Left lung (tissue), 4 donors: ENCODE measurements at regions not wholly inside any gene's neighbourhood (a gene's known extent, or its start where the extent isn't known, plus 50 kb on each side); places are given as distances from the start of the nearest gene placed in this dataset.
A peak's percentile ranks its signal among the peaks of the same experiment; 100 is the strongest.

Experiments
- ATAC-seq: fragments of 200-7000 bp; cut with Tn5 transposase; one replicate; pipeline ENCODE4 v1.9.1; 2020; ENCODE audit warnings: moderate library complexity
- DNase-seq, 4 donors: peaks; one replicate each; pipeline ENCODE4 v3.0.0-alpha.2; 2013 to 2020
- H3K27ac ChIP-seq, 2 donors: fragments of 200-600 bp; sonication (generic) in 1 of 2; one replicate each; pipeline versions ENCODE4 v1.5.0 to v1.8.0; 2020 to 2021
- H3K27me3 ChIP-seq, 2 donors: fragments of 200-600 bp; sonication (generic) in 1 of 2; one replicate each; pipeline versions ENCODE4 v1.5.0 to v1.8.0; 2020 to 2021
- H3K36me3 ChIP-seq, 2 donors: fragments of 200-600 bp; sonication (generic) in 1 of 2; one replicate each; pipeline versions ENCODE4 v1.5.0 to v1.8.0; 2020 to 2021
- H3K4me1 ChIP-seq, 2 donors: fragments of 200-600 bp; one replicate each; pipeline ENCODE4 v1.8.0; 2021
- H3K4me3 ChIP-seq, 2 donors: fragments of 200-600 bp; sonication (generic) in 1 of 2; one replicate each; pipeline versions ENCODE4 v1.5.0 to v1.8.0; 2020 to 2021; ENCODE audit warnings: mild to moderate bottlenecking in 1 of 2
- H3K9me3 ChIP-seq, 2 donors: fragments of 200-600 bp; sonication (generic) in 1 of 2; one replicate each; pipeline versions ENCODE4 v1.5.0 to v1.8.0; 2020 to 2021
- CTCF ChIP-seq, 2 donors: fragments of 200-600 bp; sonication (generic) in 1 of 2; IDR thresholded peaks; one replicate each; pipeline versions ENCODE4 v1.5.0 to v1.8.0; 2021; ENCODE audit warnings: antibody characterized with exemption in 2 of 2
- intact Hi-C, 2 donors: fragments of 100-400 bp; cut with DNase I; formaldehyde crosslinking; loops; one replicate each; pipeline versions ENCODE4 v1.11.2 to v1.14.2; 2022
- donor health status: DM: no; HTN: yes; CAD: no.
- donor health status: DM: no; HTN: no; CAD: no.

- DNase-seq (no peak), ATAC-seq (no peak)
- Histone ChIP-seq H3K9me3 (peaks cover 0 to 7% of the 10 kb centered on the region in 2 donors), H3K4me3 (no peak overlapping the region), H3K4me1 (no peaks in the 10 kb centered on the region), H3K27ac (no peak overlapping the region), H3K27me3 (no peaks in the 10 kb centered on the region), H3K36me3 (no peaks in the 10 kb centered on the region)
- TF ChIP-seq CTCF (IDR thresholded peaks at IDR 0.05) = no peak
- intact Hi-C loops = no loop called here
Measured at GRCh38 chr13:89786531-89786930, 1561.0 kb upstream of the MIR17HG start.

GRCh38 chr13:89790696-89791095, 1556.8 kb upstream of the MIR17HG start:
- TF ChIP-seq CTCF (IDR thresholded peaks at IDR 0.05) = no peak
- Histone ChIP-seq H3K27ac (no peak overlapping the region), H3K9me3 (peaks cover 0 to 4% of the 10 kb centered on the region in 2 donors), H3K27me3 (no peaks in the 10 kb centered on the region), H3K36me3 (no peaks in the 10 kb centered on the region), H3K4me3 (no peak overlapping the region), H3K4me1 (no peaks in the 10 kb centered on the region)
- intact Hi-C loops = no loop called here
- peak in 2 of 4 donors; percentile 1 to 8 for DNase-seq
- ATAC-seq = no peak

- Histone ChIP-seq H3K36me3 (no peaks in the 10 kb centered on the region), H3K4me3 (no peak overlapping the region), H3K4me1 (no peaks in the 10 kb centered on the region), H3K27ac (no peak overlapping the region), H3K9me3 (peaks cover 0 to 5% of the 10 kb centered on the region in 2 donors), H3K27me3 (no peaks in the 10 kb centered on the region)
- ATAC-seq (no peak), DNase-seq (no peak)
- intact Hi-C loops = no loop called here
- TF ChIP-seq CTCF (IDR thresholded peaks at IDR 0.05) = no peak
Measured at GRCh38 chr13:89791971-89792630, 1555.4 kb upstream of the MIR17HG start.

GRCh38 chr13:89796196-89796595, 1551.3 kb upstream of the MIR17HG start:
- DNase-seq (no peak), ATAC-seq (no peak)
- Histone ChIP-seq H3K27ac (no peak overlapping the region), H3K36me3 (no peaks in the 10 kb centered on the region), H3K4me3 (no peak overlapping the region), H3K4me1 (no peaks in the 10 kb centered on the region), H3K27me3 (no peaks in the 10 kb centered on the region), H3K9me3 (peaks cover 0 to 8% of the 10 kb centered on the region in 2 donors)
- intact Hi-C loops = no loop called here
- TF ChIP-seq CTCF (IDR thresholded peaks at IDR 0.05) = no peak

- ATAC-seq = no peak
- DNase-seq = no peak
- Histone ChIP-seq H3K4me1 (no peaks in the 10 kb centered on the region), H3K27ac (no peak overlapping the region), H3K9me3 (peaks cover 0 to 2% of the 10 kb centered on the region in 2 donors), H3K36me3 (no peaks in the 10 kb centered on the region), H3K27me3 (no peaks in the 10 kb centered on the region), H3K4me3 (no peak overlapping the region)
- intact Hi-C loops = no loop called here
- no peak for TF ChIP-seq CTCF (IDR thresholded peaks at IDR 0.05)
Measured at GRCh38 chr13:89803839-89804238, 1543.6 kb upstream of the MIR17HG start.
